HCT116 (cell line): ENCODE measurements at regions not wholly inside any gene's neighbourhood (a gene's known extent, or its start where the extent isn't known, plus 50 kb on each side); places are given as distances from the start of the nearest gene placed in this dataset.

ENCODE experiments used
- ATAC-seq: fragments of 200-7000 bp; cut with Tn5 transposase; 2 replicates; pipeline ENCODE4 v1.9.1; 2020; ENCODE audit warnings: mild to moderate bottlenecking, moderate library complexity
- BruUV-seq: library from RNA; stranded (reverse); fragments of 400-500 nt; replicated peaks from 2 replicates; lab custom pipeline; 2021; lab: Mats Ljungman, UMichigan
- CTCF ChIA-PET: fragments of 300-600 bp; sonication (Branson Sonifier 250); formaldehyde crosslinking; loops from one replicate; lab custom pipeline; 2021; ENCODE audit warnings: antibody characterized with exemption; lab: Charles Lee
- POLR2A ChIA-PET: fragments of 300-600, 350-600 bp; sonication (Branson Sonifier 250); formaldehyde crosslinking; loops from one replicate; lab custom pipeline; 2021; ENCODE audit warnings: antibody characterized with exemption; lab: Charles Lee
- RAD21 ChIA-PET, 2 experiments: fragments of 300-600 bp; sonication (Branson Sonifier 250); formaldehyde crosslinking; loops; one replicate each; lab custom pipeline; 2023; ENCODE audit warnings: low total read pairs in 2 of 2; ENCODE audit not compliant: uncharacterized antibody in 2 of 2, unreplicated experiment in 2 of 2, low non-redundant PET in 1 of 2; lab: Charles Lee
- DNase-seq: peaks from one replicate; pipeline ENCODE4 v3.0.0-alpha.2; 2010; ENCODE audit warnings: low read depth, low spot score
- H2AFZ ChIP-seq: fragments of 200-600 bp; shearing (Covaris generic), sonication (generic); 2 replicates; pipeline ENCODE4 v1.6.1; 2017; ENCODE audit warnings: low read depth, mixed run types, mixed read lengths, antibody characterized with exemption, low read length; ENCODE audit not compliant: poor library complexity, severe bottlenecking
- H3K27ac ChIP-seq: 2 replicates; pipeline ENCODE4 v1.5.1; 2012; ENCODE audit warnings: low read depth, low read length
- H3K27me3 ChIP-seq: fragments of 200-600 bp; sonication (generic); 2 replicates; pipeline ENCODE4 v1.6.1; 2016; ENCODE audit warnings: mixed run types, low read length, mixed read lengths; ENCODE audit not compliant: insufficient read depth
- H3K36me3 ChIP-seq, 2 experiments: fragments of 200-500 bp in 1 of 2; fragments of 200-600 bp in 1 of 2; sonication (Bioruptor generic) in 1 of 2; sonication (generic) in 1 of 2; 2 replicates each; pipeline versions ENCODE4 v1.5.1 to v1.6.1; 2014 to 2016; ENCODE audit warnings: low read length in 2 of 2, inconsistent platforms in 1 of 2, mixed read lengths in 1 of 2, mixed run types in 1 of 2; ENCODE audit not compliant: insufficient read depth in 2 of 2, control insufficient read depth in 1 of 2
- H3K4me1 ChIP-seq, 2 experiments: fragments of 200-600 bp in 1 of 2; sonication (generic) in 1 of 2; 2 replicates each; pipeline versions ENCODE4 v1.5.1 to v1.6.1; 2012 to 2017; ENCODE audit warnings: low read length in 2 of 2, inconsistent platforms in 1 of 2, mild to moderate bottlenecking in 1 of 2, mixed read lengths in 1 of 2, mixed run types in 1 of 2, moderate library complexity in 1 of 2; ENCODE audit not compliant: insufficient read depth in 2 of 2, control insufficient read depth in 1 of 2
- H3K4me2 ChIP-seq: fragments of 200-600 bp; sonication (generic); 2 replicates; pipeline ENCODE4 v1.6.1; 2017; ENCODE audit warnings: mixed run types, low read length, mixed read lengths
- H3K4me3 ChIP-seq, 2 experiments: fragments of 200-600 bp in 1 of 2; sonication (generic) in 1 of 2; replicated peaks in 1 of 2; 2 replicates each; pipeline ENCODE4 v1.5.1; 2011 to 2016; ENCODE audit warnings: low read length in 2 of 2, control low read depth in 1 of 2, low read depth in 1 of 2, mild to moderate bottlenecking in 1 of 2, mixed read lengths in 1 of 2, mixed run types in 1 of 2
- H3K79me2 ChIP-seq: fragments of 200-600 bp; sonication (generic); 2 replicates; pipeline ENCODE4 v1.6.1; 2017; ENCODE audit warnings: mild to moderate bottlenecking, mixed run types, low read length, moderate library complexity, mixed read lengths; ENCODE audit not compliant: insufficient read depth
- H3K9ac ChIP-seq: fragments of 200-600 bp; sonication (generic); 2 replicates; pipeline ENCODE4 v1.6.1; 2016; ENCODE audit warnings: low read length, mixed read lengths
- H3K9me2 ChIP-seq: fragments of 200-600 bp; sonication (generic), shearing (Covaris generic); 2 replicates; pipeline ENCODE4 v1.6.1; 2017; ENCODE audit warnings: mixed run types, mild to moderate bottlenecking, moderate library complexity; ENCODE audit not compliant: insufficient read depth
- H3K9me3 ChIP-seq, 2 experiments: fragments of 200-500 bp in 1 of 2; fragments of 200-600 bp in 1 of 2; sonication (Bioruptor generic) in 1 of 2; sonication (generic) in 1 of 2; 2 replicates each; pipeline ENCODE4 v1.6.1; 2014 to 2017; ENCODE audit warnings: low read length in 2 of 2, mixed read lengths in 2 of 2, inconsistent platforms in 1 of 2, low read depth in 1 of 2, mild to moderate bottlenecking in 1 of 2, mixed run types in 1 of 2, moderate library complexity in 1 of 2; ENCODE audit not compliant: control insufficient read depth in 1 of 2, insufficient read depth in 1 of 2
- H4K20me1 ChIP-seq: fragments of 200-600 bp; sonication (generic), shearing (Covaris generic); 2 replicates; pipeline ENCODE4 v1.6.1; 2017; ENCODE audit warnings: mixed run types, mild to moderate bottlenecking, moderate library complexity; ENCODE audit not compliant: insufficient read depth
- CBX3 ChIP-seq: IDR thresholded peaks from 2 replicates; pipeline ENCODE4 v1.6.1; 2012; ENCODE audit warnings: low read depth
- CEBPB ChIP-seq: IDR thresholded peaks from 2 replicates; pipeline ENCODE4 v1.6.1; 2012; ENCODE audit warnings: low read depth
- ELF1 ChIP-seq: IDR thresholded peaks from 2 replicates; pipeline ENCODE4 v1.6.1; 2012; ENCODE audit warnings: low read depth, borderline replicate concordance
- EZH2phosphoT487 ChIP-seq: fragments of 200-600 bp; IDR thresholded peaks from 2 replicates; pipeline ENCODE4 v1.6.1; 2018; ENCODE audit warnings: antibody characterized with exemption, borderline replicate concordance
- JUND ChIP-seq: IDR thresholded peaks from 2 replicates; pipeline ENCODE4 v1.6.1; 2012
- POLR2A ChIP-seq: IDR thresholded peaks from 2 replicates; pipeline ENCODE4 v1.7.0; 2011; ENCODE audit warnings: borderline replicate concordance; ENCODE audit not compliant: insufficient read depth, insufficient read length; ENCODE audit errors: extremely low read depth
- POLR2AphosphoS5 ChIP-seq: IDR thresholded peaks from 2 replicates; pipeline ENCODE4 v1.6.1; 2011; ENCODE audit warnings: mild to moderate bottlenecking, low read depth, low read length, moderate library complexity
- RAD21 ChIP-seq: IDR thresholded peaks from 2 replicates; pipeline ENCODE4 v1.6.1; 2012; ENCODE audit warnings: low read depth, mild to moderate bottlenecking
- SP1 ChIP-seq: IDR thresholded peaks from 2 replicates; pipeline ENCODE4 v1.6.1; 2012; ENCODE audit warnings: low read depth
- TCF7L2 ChIP-seq: IDR thresholded peaks from 2 replicates; pipeline ENCODE4 v1.7.0; 2011; ENCODE audit warnings: borderline replicate concordance, inconsistent platforms; ENCODE audit not compliant: insufficient read depth, insufficient read length; ENCODE audit errors: extremely low read depth
- YY1 ChIP-seq: IDR thresholded peaks from 2 replicates; pipeline ENCODE4 v1.6.1; 2011; ENCODE audit warnings: low read length, low read depth, moderate library complexity, mild to moderate bottlenecking; ENCODE audit not compliant: insufficient replicate concordance; ENCODE audit errors: extremely low read depth
- ZNF274 ChIP-seq: fragments of 200-500 bp; sonication (Bioruptor generic); IDR thresholded peaks from 2 replicates; pipeline ENCODE4 v1.6.1; 2014; ENCODE audit warnings: mild to moderate bottlenecking, low read depth, low read length, inconsistent platforms
- intact Hi-C: fragments of 100-400 bp; cut with micrococcal nuclease; formaldehyde crosslinking; loops from 2 replicates; pipeline ENCODE4 v1.10.0; 2022
- TF ChIP-seq, protein P1 (sequence below): IDR thresholded peaks from 2 replicates; pipeline ENCODE4 v1.6.1; 2012
- TF ChIP-seq, protein P2 (sequence below): IDR thresholded peaks from 2 replicates; pipeline ENCODE4 v1.6.1; 2012
- TF ChIP-seq, protein P3 (sequence below): IDR thresholded peaks from 2 replicates; pipeline ENCODE4 v1.6.1; 2012; ENCODE audit warnings: low read depth
- TF ChIP-seq, protein P4 (sequence below), 3 experiments: fragments of 200-600 bp in 1 of 3; sonication (generic) in 1 of 3; IDR thresholded peaks in 2 of 3; conservative IDR thresholded peaks in 1 of 3; 2 replicates each; pipeline ENCODE4 v1.5.1; 2012 to 2017; ENCODE audit warnings: low read depth in 2 of 3, low read length in 2 of 3, antibody characterized with exemption in 1 of 3, borderline replicate concordance in 1 of 3, control low read depth in 1 of 3, mild to moderate bottlenecking in 1 of 3, mixed read lengths in 1 of 3, mixed run types in 1 of 3, moderate library complexity in 1 of 3; ENCODE audit not compliant: insufficient read depth in 1 of 3

DNA sequence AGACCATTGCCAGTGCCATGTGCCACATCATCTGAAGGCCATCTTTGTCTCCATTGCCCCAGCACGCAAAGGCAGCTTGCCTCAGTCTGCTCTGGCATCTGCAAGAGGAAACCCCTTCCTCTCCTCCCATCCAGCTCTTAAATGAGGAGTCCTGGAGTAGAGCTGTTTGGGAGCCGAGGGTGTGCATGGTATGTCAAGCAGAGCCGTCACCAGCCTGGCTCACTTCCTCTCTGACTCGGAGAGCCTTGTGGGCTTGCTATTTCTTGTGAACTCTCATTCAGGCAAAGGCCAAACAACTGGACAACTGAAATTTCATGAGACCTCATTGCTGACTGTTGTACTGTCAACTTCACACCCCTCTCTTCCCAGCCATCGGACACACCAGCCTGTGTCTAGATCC is 143.9 kb downstream of the SIPA1L2 start:
- ATAC-seq = no peak
- H3K36me3 ChIP-seq = no peaks in the 10 kb centered on the region
- no peaks in the 10 kb centered on the region for H3K9me2 ChIP-seq
- no peaks in the 10 kb centered on the region for H3K79me2 ChIP-seq
- RAD21 ChIA-PET = no interaction called here
- intact Hi-C loops = no loop called here
- DNase-seq = no peak
- H3K4me2 ChIP-seq = no peak overlapping the region
- no TSS peak for BruUV-seq
- no peaks in the 10 kb centered on the region for H3K27me3 ChIP-seq
- no peaks in the 10 kb centered on the region for H4K20me1 ChIP-seq
- no peaks in the 10 kb centered on the region for H3K4me1 ChIP-seq
- H3K9me3 ChIP-seq = no peaks in the 10 kb centered on the region
- no peak overlapping the region for H3K27ac ChIP-seq
- no peak overlapping the region for H2AFZ ChIP-seq
- CTCF ChIA-PET = no interaction called here
- no peak overlapping the region for H3K4me3 ChIP-seq
- no peak overlapping the region for H3K9ac ChIP-seq
- TF ChIP-seq, protein P1, sequence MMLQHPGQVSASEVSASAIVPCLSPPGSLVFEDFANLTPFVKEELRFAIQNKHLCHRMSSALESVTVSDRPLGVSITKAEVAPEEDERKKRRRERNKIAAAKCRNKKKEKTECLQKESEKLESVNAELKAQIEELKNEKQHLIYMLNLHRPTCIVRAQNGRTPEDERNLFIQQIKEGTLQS = no peak
- TF ChIP-seq POLR2A (no peak), TCF7L2 (no peak), CBX3 (no peak), RAD21 (no peak), ZNF274 (no peak), SP1 (no peak), EZH2phosphoT487 (no peak), YY1 (no peak), ELF1 (no peak), POLR2AphosphoS5 (no peak), CEBPB (no peak), JUND (no peak)
- TF ChIP-seq, protein P2, sequence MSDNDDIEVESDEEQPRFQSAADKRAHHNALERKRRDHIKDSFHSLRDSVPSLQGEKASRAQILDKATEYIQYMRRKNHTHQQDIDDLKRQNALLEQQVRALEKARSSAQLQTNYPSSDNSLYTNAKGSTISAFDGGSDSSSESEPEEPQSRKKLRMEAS = no peak
- TF ChIP-seq, protein P3, sequence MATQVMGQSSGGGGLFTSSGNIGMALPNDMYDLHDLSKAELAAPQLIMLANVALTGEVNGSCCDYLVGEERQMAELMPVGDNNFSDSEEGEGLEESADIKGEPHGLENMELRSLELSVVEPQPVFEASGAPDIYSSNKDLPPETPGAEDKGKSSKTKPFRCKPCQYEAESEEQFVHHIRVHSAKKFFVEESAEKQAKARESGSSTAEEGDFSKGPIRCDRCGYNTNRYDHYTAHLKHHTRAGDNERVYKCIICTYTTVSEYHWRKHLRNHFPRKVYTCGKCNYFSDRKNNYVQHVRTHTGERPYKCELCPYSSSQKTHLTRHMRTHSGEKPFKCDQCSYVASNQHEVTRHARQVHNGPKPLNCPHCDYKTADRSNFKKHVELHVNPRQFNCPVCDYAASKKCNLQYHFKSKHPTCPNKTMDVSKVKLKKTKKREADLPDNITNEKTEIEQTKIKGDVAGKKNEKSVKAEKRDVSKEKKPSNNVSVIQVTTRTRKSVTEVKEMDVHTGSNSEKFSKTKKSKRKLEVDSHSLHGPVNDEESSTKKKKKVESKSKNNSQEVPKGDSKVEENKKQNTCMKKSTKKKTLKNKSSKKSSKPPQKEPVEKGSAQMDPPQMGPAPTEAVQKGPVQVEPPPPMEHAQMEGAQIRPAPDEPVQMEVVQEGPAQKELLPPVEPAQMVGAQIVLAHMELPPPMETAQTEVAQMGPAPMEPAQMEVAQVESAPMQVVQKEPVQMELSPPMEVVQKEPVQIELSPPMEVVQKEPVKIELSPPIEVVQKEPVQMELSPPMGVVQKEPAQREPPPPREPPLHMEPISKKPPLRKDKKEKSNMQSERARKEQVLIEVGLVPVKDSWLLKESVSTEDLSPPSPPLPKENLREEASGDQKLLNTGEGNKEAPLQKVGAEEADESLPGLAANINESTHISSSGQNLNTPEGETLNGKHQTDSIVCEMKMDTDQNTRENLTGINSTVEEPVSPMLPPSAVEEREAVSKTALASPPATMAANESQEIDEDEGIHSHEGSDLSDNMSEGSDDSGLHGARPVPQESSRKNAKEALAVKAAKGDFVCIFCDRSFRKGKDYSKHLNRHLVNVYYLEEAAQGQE = no peak
- TF ChIP-seq, protein P4, sequence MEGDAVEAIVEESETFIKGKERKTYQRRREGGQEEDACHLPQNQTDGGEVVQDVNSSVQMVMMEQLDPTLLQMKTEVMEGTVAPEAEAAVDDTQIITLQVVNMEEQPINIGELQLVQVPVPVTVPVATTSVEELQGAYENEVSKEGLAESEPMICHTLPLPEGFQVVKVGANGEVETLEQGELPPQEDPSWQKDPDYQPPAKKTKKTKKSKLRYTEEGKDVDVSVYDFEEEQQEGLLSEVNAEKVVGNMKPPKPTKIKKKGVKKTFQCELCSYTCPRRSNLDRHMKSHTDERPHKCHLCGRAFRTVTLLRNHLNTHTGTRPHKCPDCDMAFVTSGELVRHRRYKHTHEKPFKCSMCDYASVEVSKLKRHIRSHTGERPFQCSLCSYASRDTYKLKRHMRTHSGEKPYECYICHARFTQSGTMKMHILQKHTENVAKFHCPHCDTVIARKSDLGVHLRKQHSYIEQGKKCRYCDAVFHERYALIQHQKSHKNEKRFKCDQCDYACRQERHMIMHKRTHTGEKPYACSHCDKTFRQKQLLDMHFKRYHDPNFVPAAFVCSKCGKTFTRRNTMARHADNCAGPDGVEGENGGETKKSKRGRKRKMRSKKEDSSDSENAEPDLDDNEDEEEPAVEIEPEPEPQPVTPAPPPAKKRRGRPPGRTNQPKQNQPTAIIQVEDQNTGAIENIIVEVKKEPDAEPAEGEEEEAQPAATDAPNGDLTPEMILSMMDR (IDR thresholded peaks at IDR 0.05 in 2 of 3, conservative IDR thresholded peaks at IDR 0.05 in 1 of 3; ENCODE audit: borderline replicate concordance in 1 of 3, insufficient read depth in 1 of 3, low read depth in 2 of 3, low read length in 2 of 3) = no peak
- POLR2A ChIA-PET = no interaction called here
